Loucy (cell line): ENCODE measurements at regions not wholly inside any gene's neighbourhood (a gene's known extent, or its start where the extent isn't known, plus 50 kb on each side); places are given as distances from the start of the nearest gene placed in this dataset.

ENCODE experiments used
- H2AFZ ChIP-seq: fragments of 200-600 bp; sonication (generic); 2 replicates; pipeline ENCODE4 v1.6.0; 2016; ENCODE audit warnings: antibody characterized with exemption, mild to moderate bottlenecking, low read length, moderate library complexity
- H3F3A ChIP-seq: fragments of 200-600 bp; 2 replicates; pipeline ENCODE4 v1.6.0; 2016; ENCODE audit warnings: antibody characterized with exemption, low read depth, mild to moderate bottlenecking
- H3K27me3 ChIP-seq: fragments of 200-600 bp; sonication (generic); 2 replicates; pipeline ENCODE4 v1.6.1; 2014; ENCODE audit warnings: low read length, mild to moderate bottlenecking; ENCODE audit not compliant: insufficient read depth, poor library complexity, severe bottlenecking
- H3K36me3 ChIP-seq: fragments of 200-600 bp; sonication (generic); 2 replicates; pipeline ENCODE4 v1.6.1; 2016; ENCODE audit warnings: low read length; ENCODE audit not compliant: insufficient read depth
- H3K4me1 ChIP-seq: fragments of 200-600 bp; sonication (generic); 2 replicates; pipeline ENCODE4 v1.5.1; 2014; ENCODE audit warnings: low read length, mild to moderate bottlenecking; ENCODE audit not compliant: insufficient read depth, poor library complexity, severe bottlenecking
- H3K4me2 ChIP-seq: fragments of 200-600 bp; sonication (generic); 2 replicates; pipeline ENCODE4 v1.6.0; 2014; ENCODE audit warnings: antibody characterized with exemption, low read length, low read depth, mild to moderate bottlenecking; ENCODE audit not compliant: poor library complexity, severe bottlenecking
- H3K4me3 ChIP-seq: fragments of 200-600 bp; sonication (generic); 2 replicates; pipeline ENCODE4 v1.5.1; 2014; ENCODE audit warnings: low read length, mild to moderate bottlenecking, mixed read lengths; ENCODE audit not compliant: poor library complexity, severe bottlenecking
- H3K79me2 ChIP-seq: fragments of 200-600 bp; sonication (generic); 2 replicates; pipeline ENCODE4 v1.6.1; 2014; ENCODE audit warnings: low read length; ENCODE audit not compliant: insufficient read depth
- H3K9ac ChIP-seq: fragments of 200-600 bp; sonication (generic); 2 replicates; pipeline ENCODE4 v1.6.0; 2014; ENCODE audit warnings: mild to moderate bottlenecking, low read depth, low read length, moderate library complexity; ENCODE audit not compliant: poor library complexity, severe bottlenecking
- H3K9me2 ChIP-seq: fragments of 200-600 bp; sonication (generic); replicated peaks from 2 replicates; pipeline ENCODE4 v1.6.1; 2016; ENCODE audit warnings: low read depth, low read length, mixed read lengths
- H3K9me3 ChIP-seq: fragments of 200-600 bp; sonication (generic); 2 replicates; pipeline ENCODE4 v1.6.1; 2014; ENCODE audit warnings: mild to moderate bottlenecking, antibody characterized with exemption, low read length, low read depth; ENCODE audit not compliant: insufficient read depth
- H4K20me1 ChIP-seq: fragments of 200-600 bp; sonication (generic); 2 replicates; pipeline ENCODE4 v1.6.0; 2014; ENCODE audit warnings: antibody characterized with exemption, low read length, mild to moderate bottlenecking; ENCODE audit not compliant: insufficient read depth, poor library complexity, severe bottlenecking
- EZH2phosphoT487 ChIP-seq: fragments of 200-600 bp; IDR thresholded peaks from 2 replicates; pipeline ENCODE4 v1.6.1; 2018; ENCODE audit warnings: antibody characterized with exemption, mild to moderate bottlenecking, moderate library complexity, borderline replicate concordance
- TF ChIP-seq, protein P1 (sequence below): fragments of 200-600 bp; sonication (generic); conservative IDR thresholded peaks from 2 replicates; pipeline ENCODE4 v1.5.1; 2014; ENCODE audit warnings: mild to moderate bottlenecking, antibody characterized with exemption, low read length

DNA sequence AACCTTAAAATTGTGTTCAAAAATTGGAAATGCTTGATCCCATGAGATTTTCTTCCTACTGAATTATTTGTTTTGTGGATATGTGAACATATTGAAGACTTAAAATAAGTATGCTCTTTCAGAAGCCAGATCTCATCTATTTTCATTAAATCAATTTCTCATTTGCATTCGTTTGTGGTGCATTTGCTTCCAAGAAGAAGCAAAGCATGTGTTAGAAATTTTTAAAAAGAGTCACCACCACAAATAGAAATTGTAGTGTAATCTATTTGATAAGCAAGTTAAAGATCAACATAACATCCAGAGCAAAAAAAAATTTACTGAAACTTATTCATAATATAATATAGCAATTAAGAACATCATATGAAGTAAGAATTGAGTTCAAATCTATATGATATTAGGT is 300.9 kb upstream of the SYT4 start:
- H3K36me3 ChIP-seq = no peaks in the 10 kb centered on the region
- no peaks in the 10 kb centered on the region for H4K20me1 ChIP-seq
- H3K4me2 ChIP-seq = no peak overlapping the region
- H3K4me3 ChIP-seq = no peak overlapping the region
- no peaks in the 10 kb centered on the region for H3K9me2 ChIP-seq
- H3F3A ChIP-seq = no peaks in the 10 kb centered on the region
- no peak overlapping the region for H3K9ac ChIP-seq
- H3K4me1 ChIP-seq = no peaks in the 10 kb centered on the region
- H3K9me3 ChIP-seq = no peaks in the 10 kb centered on the region
- H3K79me2 ChIP-seq = no peaks in the 10 kb centered on the region
- no peak for TF ChIP-seq EZH2phosphoT487
- TF ChIP-seq, protein P1, sequence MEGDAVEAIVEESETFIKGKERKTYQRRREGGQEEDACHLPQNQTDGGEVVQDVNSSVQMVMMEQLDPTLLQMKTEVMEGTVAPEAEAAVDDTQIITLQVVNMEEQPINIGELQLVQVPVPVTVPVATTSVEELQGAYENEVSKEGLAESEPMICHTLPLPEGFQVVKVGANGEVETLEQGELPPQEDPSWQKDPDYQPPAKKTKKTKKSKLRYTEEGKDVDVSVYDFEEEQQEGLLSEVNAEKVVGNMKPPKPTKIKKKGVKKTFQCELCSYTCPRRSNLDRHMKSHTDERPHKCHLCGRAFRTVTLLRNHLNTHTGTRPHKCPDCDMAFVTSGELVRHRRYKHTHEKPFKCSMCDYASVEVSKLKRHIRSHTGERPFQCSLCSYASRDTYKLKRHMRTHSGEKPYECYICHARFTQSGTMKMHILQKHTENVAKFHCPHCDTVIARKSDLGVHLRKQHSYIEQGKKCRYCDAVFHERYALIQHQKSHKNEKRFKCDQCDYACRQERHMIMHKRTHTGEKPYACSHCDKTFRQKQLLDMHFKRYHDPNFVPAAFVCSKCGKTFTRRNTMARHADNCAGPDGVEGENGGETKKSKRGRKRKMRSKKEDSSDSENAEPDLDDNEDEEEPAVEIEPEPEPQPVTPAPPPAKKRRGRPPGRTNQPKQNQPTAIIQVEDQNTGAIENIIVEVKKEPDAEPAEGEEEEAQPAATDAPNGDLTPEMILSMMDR = no peak
- no peaks in the 10 kb centered on the region for H3K27me3 ChIP-seq
- no peak overlapping the region for H2AFZ ChIP-seq

DNA sequence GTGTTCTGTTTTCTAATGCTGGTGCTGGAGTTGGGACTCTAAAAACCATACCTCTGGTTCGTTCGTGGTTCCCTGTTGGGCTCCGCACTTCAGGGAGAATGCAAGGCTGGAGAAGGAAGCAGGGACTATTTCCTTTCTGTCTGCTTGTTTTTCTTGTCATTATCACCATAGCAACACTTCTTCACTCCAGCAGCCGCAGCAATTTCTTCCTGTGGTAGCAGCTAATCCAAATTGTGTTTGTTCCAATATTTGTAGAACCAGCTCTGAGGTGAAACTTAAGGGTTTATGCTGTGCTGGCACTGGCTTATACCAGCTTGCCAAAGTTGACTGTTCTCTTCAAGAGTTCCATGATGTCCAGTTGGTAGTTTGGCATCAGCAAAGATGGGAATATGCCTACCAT is 301.4 kb upstream of the SYT4 start:
- Histone ChIP-seq H3F3A (no peaks in the 10 kb centered on the region), H3K9me2 (no peaks in the 10 kb centered on the region), H4K20me1 (no peaks in the 10 kb centered on the region), H3K4me1 (no peaks in the 10 kb centered on the region), H2AFZ (no peak overlapping the region), H3K79me2 (no peaks in the 10 kb centered on the region), H3K36me3 (no peaks in the 10 kb centered on the region), H3K4me3 (no peak overlapping the region), H3K4me2 (no peak overlapping the region), H3K9me3 (no peaks in the 10 kb centered on the region), H3K27me3 (no peaks in the 10 kb centered on the region), H3K9ac (no peak overlapping the region)
- TF ChIP-seq, protein P1 = no peak
- no peak for TF ChIP-seq EZH2phosphoT487

DNA sequence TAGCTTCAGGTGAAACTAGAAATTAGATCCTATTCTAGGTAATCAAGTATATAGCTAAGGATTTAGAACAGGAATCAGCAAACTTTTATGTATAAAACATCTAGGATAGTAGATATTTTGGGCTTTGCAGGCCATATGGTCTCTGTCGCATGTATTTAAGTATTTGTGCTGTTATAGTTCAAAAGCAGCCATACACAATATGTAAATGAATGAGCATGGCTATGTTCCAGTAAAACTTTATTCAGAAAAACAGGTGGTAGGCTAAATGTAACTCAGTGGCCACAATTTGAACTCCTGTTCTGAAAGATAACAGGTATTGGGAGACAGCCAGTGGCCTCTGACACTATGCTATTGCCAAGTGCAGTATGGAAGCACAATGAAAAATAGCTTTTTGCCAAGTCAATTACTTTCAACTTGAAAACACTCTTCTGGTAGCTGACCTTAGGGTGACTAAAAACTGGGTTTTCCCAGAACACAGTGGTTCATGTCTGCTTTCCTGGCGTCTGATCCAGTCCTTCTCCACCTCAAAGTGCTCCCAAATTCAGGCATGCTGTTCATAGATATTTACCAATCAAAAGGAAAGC is 304.7 kb upstream of the SYT4 start:
- Histone ChIP-seq H3K9me2 (no peaks in the 10 kb centered on the region), H3K4me1 (peaks cover 4% of the 10 kb centered on the region), H3K36me3 (no peaks in the 10 kb centered on the region), H3K79me2 (no peaks in the 10 kb centered on the region), H2AFZ (no peak overlapping the region), H3F3A (no peaks in the 10 kb centered on the region), H3K9me3 (no peaks in the 10 kb centered on the region), H3K27me3 (no peaks in the 10 kb centered on the region), H4K20me1 (no peaks in the 10 kb centered on the region), H3K4me2 (no peak overlapping the region), H3K9ac (no peak overlapping the region), H3K4me3 (no peak overlapping the region)
- no peak for TF ChIP-seq EZH2phosphoT487
- TF ChIP-seq, protein P1 = no peak
